Fibroblast of skin of left quadriceps (primary cell): ENCODE measurements at regions not wholly inside any gene's neighbourhood (a gene's known extent, or its start where the extent isn't known, plus 50 kb on each side); places are given as distances from the start of the nearest gene placed in this dataset.
A peak's percentile ranks its signal among the peaks of the same experiment; 100 is the strongest.
"Not testable (repeated sequence)": the region's sequence is repeated elsewhere in the genome, so short reads cannot be mapped to it uniquely, and the experiment has no call there.

Experiments used
- DNase-seq, 2 experiments: peaks; one replicate each; pipeline ENCODE4 v3.0.0-alpha.2; 2013; ENCODE audit warnings: low read depth in 2 of 2

- peak; percentile 12 to 17 for DNase-seq
These were observed 376.3 kb upstream of the ARHGEF26 start for GRCh38 chr3:153744889-153745288.

GRCh38 chr3:153746211-153746610 lies 375.0 kb upstream of the ARHGEF26 start:
- no peak for DNase-seq

- no peak for DNase-seq
These were observed 372.1 kb upstream of the ARHGEF26 start for GRCh38 chr3:153749070-153749610.

GRCh38 chr3:153752405-153753027 lies 368.7 kb upstream of the ARHGEF26 start:
- no peak for DNase-seq

GRCh38 chr3:153753035-153753434 lies 368.2 kb upstream of the ARHGEF26 start:
- DNase-seq: no peak

- DNase-seq: no peak
These were observed 364.4 kb upstream of the ARHGEF26 start for GRCh38 chr3:153756816-153757215.

- no peak for DNase-seq
These were observed 363.4 kb upstream of the ARHGEF26 start for GRCh38 chr3:153757839-153758238.

GRCh38 chr3:153760948-153761347 lies 360.2 kb upstream of the ARHGEF26 start:
- DNase-seq: no peak

GRCh38 chr3:153762411-153763235 lies 358.6 kb upstream of the ARHGEF26 start:
- no peak for DNase-seq

- no peak for DNase-seq
These were observed 353.3 kb upstream of the ARHGEF26 start for GRCh38 chr3:153767601-153768560.

GRCh38 chr3:153768561-153769469 lies 352.4 kb upstream of the ARHGEF26 start:
- peak in 1 of 2 experiments; percentile 29 for DNase-seq

GRCh38 chr3:153783106-153783505 lies 338.1 kb upstream of the ARHGEF26 start:
- DNase-seq: peak; percentile 9 to 21

- no peak for DNase-seq
These were observed 337.3 kb upstream of the ARHGEF26 start for GRCh38 chr3:153783741-153784480.

- no peak for DNase-seq
These were observed 335.3 kb upstream of the ARHGEF26 start for GRCh38 chr3:153785901-153786300.

GRCh38 chr3:153789380-153789779 lies 331.8 kb upstream of the ARHGEF26 start:
- DNase-seq: no peak

GRCh38 chr3:153797056-153797455 lies 324.1 kb upstream of the ARHGEF26 start:
- DNase-seq: not testable (repeated sequence)

GRCh38 chr3:153809097-153809496 lies 312.1 kb upstream of the ARHGEF26 start:
- DNase-seq: no peak

GRCh38 chr3:153818338-153818737 lies 302.9 kb upstream of the ARHGEF26 start:
- no peak for DNase-seq

GRCh38 chr3:153820035-153820434 lies 301.2 kb upstream of the ARHGEF26 start:
- DNase-seq: no peak

- not testable (repeated sequence) for DNase-seq
These were observed 292.8 kb upstream of the ARHGEF26 start for GRCh38 chr3:153828346-153828745.
